HCT116 (cell line): ENCODE measurements at regions not wholly inside any gene's neighbourhood (a gene's known extent, or its start where the extent isn't known, plus 50 kb on each side); places are given as distances from the start of the nearest gene placed in this dataset.

Source experiments
- ATAC-seq: fragments of 200-7000 bp; cut with Tn5 transposase; 2 replicates; pipeline ENCODE4 v1.9.1; 2020; ENCODE audit warnings: mild to moderate bottlenecking, moderate library complexity
- BruUV-seq: library from RNA; stranded (reverse); fragments of 400-500 nt; replicated peaks from 2 replicates; lab custom pipeline; 2021; lab: Mats Ljungman, UMichigan
- CTCF ChIA-PET: fragments of 300-600 bp; sonication (Branson Sonifier 250); formaldehyde crosslinking; loops from one replicate; lab custom pipeline; 2021; ENCODE audit warnings: antibody characterized with exemption; lab: Charles Lee
- POLR2A ChIA-PET: fragments of 300-600, 350-600 bp; sonication (Branson Sonifier 250); formaldehyde crosslinking; loops from one replicate; lab custom pipeline; 2021; ENCODE audit warnings: antibody characterized with exemption; lab: Charles Lee
- RAD21 ChIA-PET, 2 experiments: fragments of 300-600 bp; sonication (Branson Sonifier 250); formaldehyde crosslinking; loops; one replicate each; lab custom pipeline; 2023; ENCODE audit warnings: low total read pairs in 2 of 2; ENCODE audit not compliant: uncharacterized antibody in 2 of 2, unreplicated experiment in 2 of 2, low non-redundant PET in 1 of 2; lab: Charles Lee
- DNase-seq: peaks from one replicate; pipeline ENCODE4 v3.0.0-alpha.2; 2010; ENCODE audit warnings: low read depth, low spot score
- H2AFZ ChIP-seq: fragments of 200-600 bp; shearing (Covaris generic), sonication (generic); 2 replicates; pipeline ENCODE4 v1.6.1; 2017; ENCODE audit warnings: low read depth, mixed run types, mixed read lengths, antibody characterized with exemption, low read length; ENCODE audit not compliant: poor library complexity, severe bottlenecking
- H3K27ac ChIP-seq: 2 replicates; pipeline ENCODE4 v1.5.1; 2012; ENCODE audit warnings: low read depth, low read length
- H3K27me3 ChIP-seq: fragments of 200-600 bp; sonication (generic); 2 replicates; pipeline ENCODE4 v1.6.1; 2016; ENCODE audit warnings: mixed run types, low read length, mixed read lengths; ENCODE audit not compliant: insufficient read depth
- H3K36me3 ChIP-seq, 2 experiments: fragments of 200-500 bp in 1 of 2; fragments of 200-600 bp in 1 of 2; sonication (Bioruptor generic) in 1 of 2; sonication (generic) in 1 of 2; 2 replicates each; pipeline versions ENCODE4 v1.5.1 to v1.6.1; 2014 to 2016; ENCODE audit warnings: low read length in 2 of 2, inconsistent platforms in 1 of 2, mixed read lengths in 1 of 2, mixed run types in 1 of 2; ENCODE audit not compliant: insufficient read depth in 2 of 2, control insufficient read depth in 1 of 2
- H3K4me1 ChIP-seq, 2 experiments: fragments of 200-600 bp in 1 of 2; sonication (generic) in 1 of 2; 2 replicates each; pipeline versions ENCODE4 v1.5.1 to v1.6.1; 2012 to 2017; ENCODE audit warnings: low read length in 2 of 2, inconsistent platforms in 1 of 2, mild to moderate bottlenecking in 1 of 2, mixed read lengths in 1 of 2, mixed run types in 1 of 2, moderate library complexity in 1 of 2; ENCODE audit not compliant: insufficient read depth in 2 of 2, control insufficient read depth in 1 of 2
- H3K4me2 ChIP-seq: fragments of 200-600 bp; sonication (generic); 2 replicates; pipeline ENCODE4 v1.6.1; 2017; ENCODE audit warnings: mixed run types, low read length, mixed read lengths
- H3K4me3 ChIP-seq, 2 experiments: fragments of 200-600 bp in 1 of 2; sonication (generic) in 1 of 2; replicated peaks in 1 of 2; 2 replicates each; pipeline ENCODE4 v1.5.1; 2011 to 2016; ENCODE audit warnings: low read length in 2 of 2, control low read depth in 1 of 2, low read depth in 1 of 2, mild to moderate bottlenecking in 1 of 2, mixed read lengths in 1 of 2, mixed run types in 1 of 2
- H3K79me2 ChIP-seq: fragments of 200-600 bp; sonication (generic); 2 replicates; pipeline ENCODE4 v1.6.1; 2017; ENCODE audit warnings: mild to moderate bottlenecking, mixed run types, low read length, moderate library complexity, mixed read lengths; ENCODE audit not compliant: insufficient read depth
- H3K9ac ChIP-seq: fragments of 200-600 bp; sonication (generic); 2 replicates; pipeline ENCODE4 v1.6.1; 2016; ENCODE audit warnings: low read length, mixed read lengths
- H3K9me2 ChIP-seq: fragments of 200-600 bp; sonication (generic), shearing (Covaris generic); 2 replicates; pipeline ENCODE4 v1.6.1; 2017; ENCODE audit warnings: mixed run types, mild to moderate bottlenecking, moderate library complexity; ENCODE audit not compliant: insufficient read depth
- H3K9me3 ChIP-seq, 2 experiments: fragments of 200-500 bp in 1 of 2; fragments of 200-600 bp in 1 of 2; sonication (Bioruptor generic) in 1 of 2; sonication (generic) in 1 of 2; 2 replicates each; pipeline ENCODE4 v1.6.1; 2014 to 2017; ENCODE audit warnings: low read length in 2 of 2, mixed read lengths in 2 of 2, inconsistent platforms in 1 of 2, low read depth in 1 of 2, mild to moderate bottlenecking in 1 of 2, mixed run types in 1 of 2, moderate library complexity in 1 of 2; ENCODE audit not compliant: control insufficient read depth in 1 of 2, insufficient read depth in 1 of 2
- H4K20me1 ChIP-seq: fragments of 200-600 bp; sonication (generic), shearing (Covaris generic); 2 replicates; pipeline ENCODE4 v1.6.1; 2017; ENCODE audit warnings: mixed run types, mild to moderate bottlenecking, moderate library complexity; ENCODE audit not compliant: insufficient read depth
- CBX3 ChIP-seq: IDR thresholded peaks from 2 replicates; pipeline ENCODE4 v1.6.1; 2012; ENCODE audit warnings: low read depth
- CEBPB ChIP-seq: IDR thresholded peaks from 2 replicates; pipeline ENCODE4 v1.6.1; 2012; ENCODE audit warnings: low read depth
- ELF1 ChIP-seq: IDR thresholded peaks from 2 replicates; pipeline ENCODE4 v1.6.1; 2012; ENCODE audit warnings: low read depth, borderline replicate concordance
- EZH2 ChIP-seq: fragments of 200-600 bp; sonication (generic); IDR thresholded peaks from 2 replicates; pipeline ENCODE4 v1.6.1; 2017; ENCODE audit warnings: antibody characterized with exemption, mixed run types
- EZH2phosphoT487 ChIP-seq: fragments of 200-600 bp; IDR thresholded peaks from 2 replicates; pipeline ENCODE4 v1.6.1; 2018; ENCODE audit warnings: antibody characterized with exemption, borderline replicate concordance
- FOSL1 ChIP-seq: IDR thresholded peaks from 2 replicates; pipeline ENCODE4 v1.6.1; 2012; ENCODE audit warnings: low read depth
- JUND ChIP-seq: IDR thresholded peaks from 2 replicates; pipeline ENCODE4 v1.6.1; 2012
- POLR2A ChIP-seq: IDR thresholded peaks from 2 replicates; pipeline ENCODE4 v1.7.0; 2011; ENCODE audit warnings: borderline replicate concordance; ENCODE audit not compliant: insufficient read depth, insufficient read length; ENCODE audit errors: extremely low read depth
- POLR2AphosphoS5 ChIP-seq: IDR thresholded peaks from 2 replicates; pipeline ENCODE4 v1.6.1; 2011; ENCODE audit warnings: mild to moderate bottlenecking, low read depth, low read length, moderate library complexity
- RAD21 ChIP-seq: IDR thresholded peaks from 2 replicates; pipeline ENCODE4 v1.6.1; 2012; ENCODE audit warnings: low read depth, mild to moderate bottlenecking
- SIN3A ChIP-seq: IDR thresholded peaks from 2 replicates; pipeline ENCODE4 v1.6.1; 2012; ENCODE audit warnings: low read depth
- SP1 ChIP-seq: IDR thresholded peaks from 2 replicates; pipeline ENCODE4 v1.6.1; 2012; ENCODE audit warnings: low read depth
- SRF ChIP-seq: IDR thresholded peaks from 2 replicates; pipeline ENCODE4 v1.6.1; 2012; ENCODE audit warnings: low read depth
- TCF7L2 ChIP-seq: IDR thresholded peaks from 2 replicates; pipeline ENCODE4 v1.7.0; 2011; ENCODE audit warnings: borderline replicate concordance, inconsistent platforms; ENCODE audit not compliant: insufficient read depth, insufficient read length; ENCODE audit errors: extremely low read depth
- YY1 ChIP-seq: IDR thresholded peaks from 2 replicates; pipeline ENCODE4 v1.6.1; 2011; ENCODE audit warnings: low read length, low read depth, moderate library complexity, mild to moderate bottlenecking; ENCODE audit not compliant: insufficient replicate concordance; ENCODE audit errors: extremely low read depth
- ZFX ChIP-seq: fragments of 450-650 bp; IDR thresholded peaks from 2 replicates; pipeline ENCODE4 v1.6.1; 2017
- intact Hi-C: fragments of 100-400 bp; cut with micrococcal nuclease; formaldehyde crosslinking; loops from 2 replicates; pipeline ENCODE4 v1.10.0; 2022
- TF ChIP-seq, protein P1 (sequence below), 3 experiments: fragments of 200-600 bp in 1 of 3; sonication (generic) in 1 of 3; IDR thresholded peaks in 2 of 3; conservative IDR thresholded peaks in 1 of 3; 2 replicates each; pipeline ENCODE4 v1.5.1; 2012 to 2017; ENCODE audit warnings: low read depth in 2 of 3, low read length in 2 of 3, antibody characterized with exemption in 1 of 3, borderline replicate concordance in 1 of 3, control low read depth in 1 of 3, mild to moderate bottlenecking in 1 of 3, mixed read lengths in 1 of 3, mixed run types in 1 of 3, moderate library complexity in 1 of 3; ENCODE audit not compliant: insufficient read depth in 1 of 3
- TF ChIP-seq, protein P2 (sequence below): IDR thresholded peaks from 2 replicates; pipeline ENCODE4 v1.6.1; 2012
- TF ChIP-seq, protein P3 (sequence below): IDR thresholded peaks from 2 replicates; pipeline ENCODE4 v1.6.1; 2012
- TF ChIP-seq, protein P4 (sequence below): IDR thresholded peaks from 2 replicates; pipeline ENCODE4 v1.6.1; 2012; ENCODE audit warnings: low read depth

DNA sequence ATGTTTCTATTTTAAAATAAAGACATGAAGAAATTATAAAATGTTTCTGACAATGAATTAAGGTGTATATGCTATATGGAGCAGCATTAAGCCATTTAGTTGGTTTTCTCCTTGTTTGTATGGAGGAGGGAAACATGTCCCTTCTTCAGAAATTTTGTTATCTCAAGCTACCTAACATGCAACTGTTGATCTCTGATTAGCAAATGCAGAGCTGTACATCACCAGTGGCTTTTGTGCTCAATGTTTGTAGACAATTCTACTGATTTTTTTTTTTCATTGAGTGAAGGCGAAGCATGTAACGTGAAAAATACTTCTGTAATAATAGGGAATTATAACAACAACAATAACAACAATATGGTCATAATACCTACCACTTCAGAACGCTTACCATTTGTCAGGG lies 463.7 kb downstream of the PLPP3 start (continued):
- TF ChIP-seq SP1, result no peak

DNA sequence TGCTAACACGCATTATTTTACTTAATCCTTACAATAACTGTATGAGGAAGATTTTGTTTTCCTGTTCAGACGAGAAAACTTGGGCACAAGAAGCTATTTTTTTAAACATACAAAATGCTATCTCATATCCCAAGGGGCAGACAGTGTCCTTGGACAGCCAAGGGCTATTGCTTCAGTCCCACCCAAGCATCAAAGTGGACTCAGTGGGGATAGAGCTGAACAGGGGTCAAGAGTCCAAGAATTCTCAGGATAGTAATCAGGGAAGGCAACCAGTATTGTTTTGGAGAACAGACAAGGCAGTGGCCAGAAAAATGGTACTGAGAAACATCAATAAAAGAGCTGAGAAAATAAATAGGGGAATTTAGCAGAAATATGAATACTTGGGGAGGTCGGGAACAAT lies 465.7 kb downstream of the PLPP3 start:
- Histone ChIP-seq H3K4me2 (no peak overlapping the region), H3K79me2 (no peaks in the 10 kb centered on the region), H3K9ac (no peak overlapping the region), H2AFZ (no peak overlapping the region), H3K27me3 (no peaks in the 10 kb centered on the region), H3K9me2 (no peaks in the 10 kb centered on the region), H3K4me1 (no peaks in the 10 kb centered on the region), H3K27ac (no peak overlapping the region)
- no peak for DNase-seq
- intact Hi-C loops, result no loop called here
- BruUV-seq, result no TSS peak
- ChIA-PET CTCF (no interaction called here), RAD21 (interaction anchor here in 1 of 2 experiments (0.6 kb wide), 1 partner anchor 361 kb away, joined by 3 read pairs; no protein-coding TSS in a partner anchor)
- no peak for TF ChIP-seq EZH2phosphoT487
- TF ChIP-seq POLR2AphosphoS5, result no peak
- no peak for TF ChIP-seq POLR2A
- no peak for TF ChIP-seq YY1
- no peak for TF ChIP-seq ELF1
- TF ChIP-seq, protein P1, sequence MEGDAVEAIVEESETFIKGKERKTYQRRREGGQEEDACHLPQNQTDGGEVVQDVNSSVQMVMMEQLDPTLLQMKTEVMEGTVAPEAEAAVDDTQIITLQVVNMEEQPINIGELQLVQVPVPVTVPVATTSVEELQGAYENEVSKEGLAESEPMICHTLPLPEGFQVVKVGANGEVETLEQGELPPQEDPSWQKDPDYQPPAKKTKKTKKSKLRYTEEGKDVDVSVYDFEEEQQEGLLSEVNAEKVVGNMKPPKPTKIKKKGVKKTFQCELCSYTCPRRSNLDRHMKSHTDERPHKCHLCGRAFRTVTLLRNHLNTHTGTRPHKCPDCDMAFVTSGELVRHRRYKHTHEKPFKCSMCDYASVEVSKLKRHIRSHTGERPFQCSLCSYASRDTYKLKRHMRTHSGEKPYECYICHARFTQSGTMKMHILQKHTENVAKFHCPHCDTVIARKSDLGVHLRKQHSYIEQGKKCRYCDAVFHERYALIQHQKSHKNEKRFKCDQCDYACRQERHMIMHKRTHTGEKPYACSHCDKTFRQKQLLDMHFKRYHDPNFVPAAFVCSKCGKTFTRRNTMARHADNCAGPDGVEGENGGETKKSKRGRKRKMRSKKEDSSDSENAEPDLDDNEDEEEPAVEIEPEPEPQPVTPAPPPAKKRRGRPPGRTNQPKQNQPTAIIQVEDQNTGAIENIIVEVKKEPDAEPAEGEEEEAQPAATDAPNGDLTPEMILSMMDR (IDR thresholded peaks at IDR 0.05 in 2 of 3, conservative IDR thresholded peaks at IDR 0.05 in 1 of 3; ENCODE audit: borderline replicate concordance in 1 of 3, insufficient read depth in 1 of 3, low read depth in 2 of 3, low read length in 2 of 3), result no peak
- no peak for TF ChIP-seq CEBPB
- no peak for TF ChIP-seq EZH2
- TF ChIP-seq FOSL1, result no peak
- TF ChIP-seq SP1, result no peak
- TF ChIP-seq, protein P2, sequence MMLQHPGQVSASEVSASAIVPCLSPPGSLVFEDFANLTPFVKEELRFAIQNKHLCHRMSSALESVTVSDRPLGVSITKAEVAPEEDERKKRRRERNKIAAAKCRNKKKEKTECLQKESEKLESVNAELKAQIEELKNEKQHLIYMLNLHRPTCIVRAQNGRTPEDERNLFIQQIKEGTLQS, result no peak
- TF ChIP-seq, protein P3, sequence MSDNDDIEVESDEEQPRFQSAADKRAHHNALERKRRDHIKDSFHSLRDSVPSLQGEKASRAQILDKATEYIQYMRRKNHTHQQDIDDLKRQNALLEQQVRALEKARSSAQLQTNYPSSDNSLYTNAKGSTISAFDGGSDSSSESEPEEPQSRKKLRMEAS, result no peak
- no peak for TF ChIP-seq ZFX
- no peak for TF ChIP-seq JUND
- no peak for TF ChIP-seq TCF7L2
- TF ChIP-seq CBX3, result no peak
- TF ChIP-seq SIN3A, result no peak
- TF ChIP-seq RAD21, result no peak
- TF ChIP-seq, protein P4, sequence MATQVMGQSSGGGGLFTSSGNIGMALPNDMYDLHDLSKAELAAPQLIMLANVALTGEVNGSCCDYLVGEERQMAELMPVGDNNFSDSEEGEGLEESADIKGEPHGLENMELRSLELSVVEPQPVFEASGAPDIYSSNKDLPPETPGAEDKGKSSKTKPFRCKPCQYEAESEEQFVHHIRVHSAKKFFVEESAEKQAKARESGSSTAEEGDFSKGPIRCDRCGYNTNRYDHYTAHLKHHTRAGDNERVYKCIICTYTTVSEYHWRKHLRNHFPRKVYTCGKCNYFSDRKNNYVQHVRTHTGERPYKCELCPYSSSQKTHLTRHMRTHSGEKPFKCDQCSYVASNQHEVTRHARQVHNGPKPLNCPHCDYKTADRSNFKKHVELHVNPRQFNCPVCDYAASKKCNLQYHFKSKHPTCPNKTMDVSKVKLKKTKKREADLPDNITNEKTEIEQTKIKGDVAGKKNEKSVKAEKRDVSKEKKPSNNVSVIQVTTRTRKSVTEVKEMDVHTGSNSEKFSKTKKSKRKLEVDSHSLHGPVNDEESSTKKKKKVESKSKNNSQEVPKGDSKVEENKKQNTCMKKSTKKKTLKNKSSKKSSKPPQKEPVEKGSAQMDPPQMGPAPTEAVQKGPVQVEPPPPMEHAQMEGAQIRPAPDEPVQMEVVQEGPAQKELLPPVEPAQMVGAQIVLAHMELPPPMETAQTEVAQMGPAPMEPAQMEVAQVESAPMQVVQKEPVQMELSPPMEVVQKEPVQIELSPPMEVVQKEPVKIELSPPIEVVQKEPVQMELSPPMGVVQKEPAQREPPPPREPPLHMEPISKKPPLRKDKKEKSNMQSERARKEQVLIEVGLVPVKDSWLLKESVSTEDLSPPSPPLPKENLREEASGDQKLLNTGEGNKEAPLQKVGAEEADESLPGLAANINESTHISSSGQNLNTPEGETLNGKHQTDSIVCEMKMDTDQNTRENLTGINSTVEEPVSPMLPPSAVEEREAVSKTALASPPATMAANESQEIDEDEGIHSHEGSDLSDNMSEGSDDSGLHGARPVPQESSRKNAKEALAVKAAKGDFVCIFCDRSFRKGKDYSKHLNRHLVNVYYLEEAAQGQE, result no peak
- TF ChIP-seq SRF, result no peak
- TF ChIP-seq, all 23 proteins: peak for 0
- ATAC-seq, result no peak
- H3K4me3 ChIP-seq, result no peak overlapping the region
- no peaks in the 10 kb centered on the region for H4K20me1 ChIP-seq
- H3K36me3 ChIP-seq, result no peaks in the 10 kb centered on the region
- POLR2A ChIA-PET, result no interaction called here
- 0 out of 4 replicates have a peak, but pooled peaks cover 0 to 4% of the 10 kb centered on the region in 2 experiments for H3K9me3 ChIP-seq
